Mucosa of descending colon (tissue), 3 donors: ENCODE measurements at regions not wholly inside any gene's neighbourhood (a gene's known extent, or its start where the extent isn't known, plus 50 kb on each side); places are given as distances from the start of the nearest gene placed in this dataset.

Source experiments
- ATAC-seq: fragments of 200-7000 bp; cut with Tn5 transposase; one replicate; pipeline ENCODE4 v1.9.1; 2020; ENCODE audit warnings: mild to moderate bottlenecking, moderate library complexity
- DNase-seq, 3 donors: peaks; one replicate each; pipeline ENCODE4 v3.0.0-alpha.2; 2020
- H3K36me3 ChIP-seq: fragments of 200-600 bp; one replicate; pipeline ENCODE4 v1.8.0; 2021; ENCODE audit warnings: low read depth, mild to moderate bottlenecking
- H3K4me1 ChIP-seq: fragments of 200-600 bp; one replicate; pipeline ENCODE4 v1.8.0; 2021; ENCODE audit warnings: low read depth, mild to moderate bottlenecking
- H3K4me3 ChIP-seq: fragments of 200-600 bp; one replicate; pipeline ENCODE4 v1.8.0; 2021; ENCODE audit warnings: mild to moderate bottlenecking
- H3K9me3 ChIP-seq: fragments of 200-600 bp; one replicate; pipeline ENCODE4 v1.8.0; 2021; ENCODE audit warnings: mild to moderate bottlenecking
- intact Hi-C, 2 donors: fragments of 100-400 bp; cut with DNase I in 1 of 2; cut with micrococcal nuclease in 1 of 2; formaldehyde crosslinking; loops; one replicate each; pipeline versions ENCODE4 v1.11.0 to v1.11.1; 2022; cut with DNase I, micrococcal nuclease
- TF ChIP-seq, protein P1 (sequence below): fragments of 200-600 bp; IDR thresholded peaks from one replicate; pipeline ENCODE4 v1.8.0; 2022; ENCODE audit warnings: antibody characterized with exemption, mild to moderate bottlenecking
- donor health status: DM: no; HTN: no; CAD: no; lungs with moderate emphysema.
- donor health status: DM: no; HTN: no; CAD: no.
- donor health status: DM: no; HTN: yes; CAD: no.

DNA sequence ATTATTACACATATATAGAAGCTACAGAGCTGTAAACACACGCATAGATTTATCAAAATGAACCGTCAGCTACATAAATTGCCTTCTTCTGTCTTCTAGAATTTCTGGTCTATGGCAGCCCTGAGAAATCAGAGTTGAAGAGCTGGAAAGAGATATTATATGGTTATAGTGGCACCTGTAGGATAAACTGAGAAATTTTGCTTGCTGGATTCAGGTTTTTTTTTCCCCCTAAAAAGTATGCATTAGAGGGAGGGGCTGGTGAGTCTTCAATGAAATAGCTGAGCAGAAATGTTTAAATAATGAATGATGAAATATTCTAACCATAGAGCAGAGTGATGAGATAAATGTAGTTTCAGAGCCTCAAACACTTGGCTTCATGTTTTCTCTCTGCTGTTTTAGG, 78.0 kb upstream of the DYNC1I1 start:
- ATAC-seq: no peak
- intact Hi-C loops: no loop called here
- H3K4me1 ChIP-seq: no peaks in the 10 kb centered on the region

DNA sequence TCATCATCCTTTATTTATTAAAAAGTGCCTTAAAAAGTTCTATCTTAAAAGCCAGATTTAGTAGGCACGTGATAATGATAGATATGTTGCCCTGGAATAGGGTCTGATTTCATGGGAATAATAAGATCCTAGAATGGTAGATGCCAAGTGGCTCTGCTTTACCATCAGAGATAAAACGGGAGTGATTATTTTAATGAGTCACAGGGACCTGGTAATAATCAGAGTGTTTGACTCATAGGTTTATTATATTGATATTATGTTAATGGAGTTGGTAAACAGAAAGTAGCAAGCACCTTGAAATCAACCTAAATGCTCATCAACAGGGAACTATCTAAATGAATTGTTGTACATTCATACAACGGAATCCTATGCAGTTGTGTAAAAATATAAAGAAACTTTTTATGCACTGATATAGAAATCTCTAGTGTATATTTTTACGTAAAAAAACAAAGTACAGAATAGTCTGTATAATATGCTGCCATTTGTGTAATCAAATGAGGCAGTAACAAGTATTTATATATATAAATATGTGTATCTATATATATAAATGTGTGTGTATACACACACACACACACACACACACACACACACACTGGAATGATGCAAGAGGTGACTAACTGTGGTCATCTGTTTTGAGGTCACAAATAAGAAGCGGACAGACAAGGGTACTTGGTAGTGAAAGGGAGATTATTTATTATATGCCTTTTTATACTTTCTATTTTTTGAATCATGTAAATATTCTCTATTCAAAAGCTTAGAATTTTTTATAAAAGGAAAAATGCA, 78.6 kb upstream of the DYNC1I1 start:
- no peak for DNase-seq
- intact Hi-C loops: no loop called here
- TF ChIP-seq, protein P1, sequence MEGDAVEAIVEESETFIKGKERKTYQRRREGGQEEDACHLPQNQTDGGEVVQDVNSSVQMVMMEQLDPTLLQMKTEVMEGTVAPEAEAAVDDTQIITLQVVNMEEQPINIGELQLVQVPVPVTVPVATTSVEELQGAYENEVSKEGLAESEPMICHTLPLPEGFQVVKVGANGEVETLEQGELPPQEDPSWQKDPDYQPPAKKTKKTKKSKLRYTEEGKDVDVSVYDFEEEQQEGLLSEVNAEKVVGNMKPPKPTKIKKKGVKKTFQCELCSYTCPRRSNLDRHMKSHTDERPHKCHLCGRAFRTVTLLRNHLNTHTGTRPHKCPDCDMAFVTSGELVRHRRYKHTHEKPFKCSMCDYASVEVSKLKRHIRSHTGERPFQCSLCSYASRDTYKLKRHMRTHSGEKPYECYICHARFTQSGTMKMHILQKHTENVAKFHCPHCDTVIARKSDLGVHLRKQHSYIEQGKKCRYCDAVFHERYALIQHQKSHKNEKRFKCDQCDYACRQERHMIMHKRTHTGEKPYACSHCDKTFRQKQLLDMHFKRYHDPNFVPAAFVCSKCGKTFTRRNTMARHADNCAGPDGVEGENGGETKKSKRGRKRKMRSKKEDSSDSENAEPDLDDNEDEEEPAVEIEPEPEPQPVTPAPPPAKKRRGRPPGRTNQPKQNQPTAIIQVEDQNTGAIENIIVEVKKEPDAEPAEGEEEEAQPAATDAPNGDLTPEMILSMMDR: no peak
- H3K4me1 ChIP-seq: no peaks in the 10 kb centered on the region
- no peaks in the 10 kb centered on the region for H3K9me3 ChIP-seq
- ATAC-seq: no peak
- H3K4me3 ChIP-seq: no peak overlapping the region
- no peaks in the 10 kb centered on the region for H3K36me3 ChIP-seq

More for the DNA sequence above, 78.0 kb upstream of the DYNC1I1 start:
- no peaks in the 10 kb centered on the region for H3K9me3 ChIP-seq
- no peak for DNase-seq
- H3K36me3 ChIP-seq: no peaks in the 10 kb centered on the region
- no peak overlapping the region for H3K4me3 ChIP-seq
- TF ChIP-seq, protein P1: no peak

DNA sequence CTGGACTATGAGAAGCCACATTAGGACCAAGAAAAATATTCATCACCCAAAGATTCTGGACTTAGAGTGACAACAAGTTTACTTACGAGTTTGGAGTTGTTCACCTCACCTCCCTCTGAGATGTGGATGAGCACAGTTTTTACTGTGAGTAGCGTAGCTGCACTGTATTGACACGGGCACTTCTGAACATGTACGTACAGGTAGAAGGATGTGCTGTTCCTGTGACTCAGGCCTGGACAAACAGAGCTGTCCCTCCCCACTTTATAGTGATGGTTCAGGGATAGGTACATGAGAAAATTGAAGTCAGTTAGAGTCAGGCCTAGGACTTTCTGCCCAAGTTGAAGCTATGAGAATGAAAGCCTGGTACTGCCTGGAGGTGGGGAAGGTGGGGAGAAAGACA, 80.9 kb upstream of the DYNC1I1 start:
- Histone ChIP-seq H3K4me1 (no peaks in the 10 kb centered on the region), H3K36me3 (no peaks in the 10 kb centered on the region), H3K4me3 (no peak overlapping the region), H3K9me3 (no peaks in the 10 kb centered on the region)
- TF ChIP-seq, protein P1: no peak
- intact Hi-C loops: no loop called here
- DNase-seq (no peak), ATAC-seq (peak; percentile 60)

DNA sequence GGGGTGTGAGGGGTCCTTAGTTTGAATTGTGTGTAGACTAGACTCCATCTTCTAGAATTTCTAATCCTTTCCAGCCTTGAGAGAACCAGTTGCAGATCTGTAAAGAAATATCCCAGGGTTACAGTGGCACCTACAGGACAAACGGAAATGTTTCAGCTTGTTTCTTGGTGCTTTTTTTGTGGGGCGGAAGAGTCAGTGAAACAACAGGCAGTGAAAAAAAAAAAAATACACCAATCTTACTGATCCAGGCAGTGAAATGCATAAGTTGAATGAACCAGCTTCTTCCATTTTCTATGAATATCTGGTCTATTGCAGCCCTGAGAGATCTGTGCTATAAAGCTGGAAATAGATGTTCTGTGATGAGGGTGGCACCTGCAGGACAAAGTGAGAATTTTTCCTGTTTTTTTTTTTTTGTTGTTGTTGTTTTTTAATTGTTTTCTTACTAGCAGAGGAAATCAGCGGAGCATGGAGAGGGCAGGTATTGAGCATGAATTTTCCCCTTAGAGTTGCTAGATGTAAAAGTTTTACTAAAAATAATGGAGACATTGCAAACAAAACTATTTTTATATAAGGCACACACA, 81.9 kb upstream of the DYNC1I1 start:
- intact Hi-C loops: no loop called here

DNA sequence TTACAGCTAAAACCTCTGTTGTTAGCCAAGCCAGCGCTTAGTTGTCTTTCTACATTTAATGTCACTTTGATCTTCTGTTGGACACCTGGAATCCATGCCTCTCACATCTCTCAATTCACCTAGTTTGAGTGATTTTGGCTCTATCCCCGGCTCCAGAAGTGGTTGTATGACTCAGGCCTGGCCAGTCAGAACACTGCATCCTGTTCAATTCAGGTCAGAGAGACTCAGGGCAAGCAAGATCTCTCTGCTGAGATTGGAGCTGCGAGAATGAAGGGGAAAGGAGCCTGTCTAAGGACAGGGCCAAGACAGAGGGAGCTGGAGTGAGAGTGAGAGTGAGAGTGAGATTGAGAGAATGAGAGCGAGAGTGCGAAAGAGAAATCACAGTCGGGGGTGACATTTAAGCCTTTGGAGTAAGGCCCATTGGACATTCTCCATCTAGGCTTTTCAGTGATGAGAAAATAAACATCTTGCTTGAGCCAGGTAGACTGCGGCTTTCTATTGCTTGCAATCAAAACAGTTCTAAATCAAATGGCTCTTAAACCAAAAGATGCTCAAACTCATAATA, 83.3 kb upstream of the DYNC1I1 start:
- Histone ChIP-seq H3K36me3 (no peaks in the 10 kb centered on the region), H3K4me1 (no peaks in the 10 kb centered on the region), H3K4me3 (no peak overlapping the region), H3K9me3 (no peaks in the 10 kb centered on the region)
- intact Hi-C loops: loop anchor here (5.0 kb wide), 2 partner anchors 162 to 177 kb away; no protein-coding TSS in a partner anchor
- DNase-seq (no peak), ATAC-seq (no peak)
- TF ChIP-seq, protein P1: no peak

More for the DNA sequence above, 81.9 kb upstream of the DYNC1I1 start:
- H3K4me1 ChIP-seq: no peaks in the 10 kb centered on the region
- no peak overlapping the region for H3K4me3 ChIP-seq
- TF ChIP-seq, protein P1: no peak
- DNase-seq (no peak), ATAC-seq (peak; percentile 64)
- H3K36me3 ChIP-seq: no peaks in the 10 kb centered on the region
- H3K9me3 ChIP-seq: no peaks in the 10 kb centered on the region
